ENCODE measurements at regions not wholly inside any gene's neighbourhood (a gene's known extent, or its start where the extent isn't known, plus 50 kb on each side); places are given as distances from the start of the nearest gene placed in this dataset.

- FAIRE-seq (no peak), DNase-seq (ENCODE audit: low spot score) (no peak)
Observed at GRCh38 chr9:107064378-107064777, 201.4 kb downstream of the ZNF462 start.

- DNase-seq (ENCODE audit: low spot score) = no peak
- no peak for FAIRE-seq
Observed at GRCh38 chr9:107065549-107065948, 202.6 kb downstream of the ZNF462 start.

- DNase-seq (ENCODE audit: low spot score) (no peak), FAIRE-seq (no peak)
Observed at GRCh38 chr9:107067739-107068416, 204.9 kb downstream of the ZNF462 start.

GRCh38 chr9:107068581-107068980 lies 205.6 kb downstream of the ZNF462 start:
- FAIRE-seq = no peak

GRCh38 chr9:107070586-107070985 lies 207.6 kb downstream of the ZNF462 start:
- DNase-seq (ENCODE audit: low spot score) = no peak
- FAIRE-seq = no peak

More at GRCh38 chr9:107068581-107068980, 205.6 kb downstream of the ZNF462 start:
- DNase-seq (ENCODE audit: low spot score) = no peak

- FAIRE-seq = no peak
Observed at GRCh38 chr9:107078061-107078460, 205.0 kb upstream of the RAD23B start.

GRCh38 chr9:107079589-107079988 lies 203.5 kb upstream of the RAD23B start:
- FAIRE-seq = no peak
- DNase-seq (ENCODE audit: low spot score) = no peak

More at GRCh38 chr9:107078061-107078460, 205.0 kb upstream of the RAD23B start:
- DNase-seq (ENCODE audit: low spot score) = no peak

GRCh38 chr9:107080130-107080529 lies 202.9 kb upstream of the RAD23B start:
- FAIRE-seq = no peak
- no peak for DNase-seq (ENCODE audit: low spot score)

GRCh38 chr9:107086460-107086859 lies 196.6 kb upstream of the RAD23B start:
- no peak for DNase-seq (ENCODE audit: low spot score)
- FAIRE-seq = no peak

- FAIRE-seq (no peak), DNase-seq (ENCODE audit: low spot score) (no peak)
Observed at GRCh38 chr9:107087222-107087621, 195.9 kb upstream of the RAD23B start.

GRCh38 chr9:107090218-107090617 lies 192.9 kb upstream of the RAD23B start:
- no peak for FAIRE-seq

GRCh38 chr9:107093365-107094060 lies 189.6 kb upstream of the RAD23B start:
- DNase-seq (ENCODE audit: low spot score) = no peak
- FAIRE-seq = no peak

More at GRCh38 chr9:107090218-107090617, 192.9 kb upstream of the RAD23B start:
- no peak for DNase-seq (ENCODE audit: low spot score)

- FAIRE-seq (no peak), DNase-seq (ENCODE audit: low spot score) (no peak)
Observed at GRCh38 chr9:107094370-107094769, 188.7 kb upstream of the RAD23B start.

- DNase-seq (ENCODE audit: low spot score) = no peak
- no peak for FAIRE-seq
Observed at GRCh38 chr9:107100591-107100990, 182.5 kb upstream of the RAD23B start.

GRCh38 chr9:107102011-107102410 lies 181.1 kb upstream of the RAD23B start:
- DNase-seq (ENCODE audit: low spot score) (no peak), FAIRE-seq (no peak)

GRCh38 chr9:107103621-107104020 lies 179.5 kb upstream of the RAD23B start:
- FAIRE-seq = no peak
- no peak for DNase-seq (ENCODE audit: low spot score)

GRCh38 chr9:107105784-107106183 lies 177.3 kb upstream of the RAD23B start:
- DNase-seq (ENCODE audit: low spot score) (no peak), FAIRE-seq (no peak)

- no peak for DNase-seq (ENCODE audit: low spot score)
- FAIRE-seq = no peak
Observed at GRCh38 chr9:107106416-107106815, 176.7 kb upstream of the RAD23B start.

GRCh38 chr9:107108342-107109130 lies 174.5 kb upstream of the RAD23B start:
- FAIRE-seq (no peak), DNase-seq (ENCODE audit: low spot score) (no peak)

- no peak for DNase-seq (ENCODE audit: low spot score)
- no peak for FAIRE-seq
Observed at GRCh38 chr9:107109324-107109723, 173.8 kb upstream of the RAD23B start.

GRCh38 chr9:107110153-107110552 lies 172.9 kb upstream of the RAD23B start:
- FAIRE-seq (no peak), DNase-seq (ENCODE audit: low spot score) (no peak)

- FAIRE-seq (no peak), DNase-seq (ENCODE audit: low spot score) (no peak)
Observed at GRCh38 chr9:107112707-107113243, 170.3 kb upstream of the RAD23B start.
